Stomach (tissue), 4 donors: ENCODE measurements at regions not wholly inside any gene's neighbourhood (a gene's known extent, or its start where the extent isn't known, plus 50 kb on each side); places are given as distances from the start of the nearest gene placed in this dataset.

Experiments
- POLR2A ChIP-seq, 4 donors: fragments of 450-650 bp; IDR thresholded peaks; one replicate each; pipeline ENCODE4 v1.6.1; 2016; ENCODE audit warnings: antibody characterized with exemption in 4 of 4, control low read depth in 2 of 4, mild to moderate bottlenecking in 1 of 4, moderate library complexity in 1 of 4
- POLR2AphosphoS5 ChIP-seq, 3 donors: sonication (generic); formaldehyde crosslinking; IDR thresholded peaks; one replicate each; pipeline ENCODE4 v1.6.1; 2016; ENCODE audit warnings: antibody characterized with exemption in 3 of 3
- TF ChIP-seq, protein P1 (sequence below), 7 experiments: fragments of 450-650 bp in 4 of 7; fragments of 200-600 bp in 3 of 7; sonication (generic) in 3 of 7; IDR thresholded peaks; one replicate each; pipeline ENCODE4 v1.5.1; 2016 to 2019; ENCODE audit warnings: antibody characterized with exemption in 7 of 7, control low read depth in 2 of 7, mild to moderate bottlenecking in 1 of 7

GRCh38 chr3:137854533-137855261, 90.6 kb downstream of the SOX14 start:
- TF ChIP-seq, protein P1, sequence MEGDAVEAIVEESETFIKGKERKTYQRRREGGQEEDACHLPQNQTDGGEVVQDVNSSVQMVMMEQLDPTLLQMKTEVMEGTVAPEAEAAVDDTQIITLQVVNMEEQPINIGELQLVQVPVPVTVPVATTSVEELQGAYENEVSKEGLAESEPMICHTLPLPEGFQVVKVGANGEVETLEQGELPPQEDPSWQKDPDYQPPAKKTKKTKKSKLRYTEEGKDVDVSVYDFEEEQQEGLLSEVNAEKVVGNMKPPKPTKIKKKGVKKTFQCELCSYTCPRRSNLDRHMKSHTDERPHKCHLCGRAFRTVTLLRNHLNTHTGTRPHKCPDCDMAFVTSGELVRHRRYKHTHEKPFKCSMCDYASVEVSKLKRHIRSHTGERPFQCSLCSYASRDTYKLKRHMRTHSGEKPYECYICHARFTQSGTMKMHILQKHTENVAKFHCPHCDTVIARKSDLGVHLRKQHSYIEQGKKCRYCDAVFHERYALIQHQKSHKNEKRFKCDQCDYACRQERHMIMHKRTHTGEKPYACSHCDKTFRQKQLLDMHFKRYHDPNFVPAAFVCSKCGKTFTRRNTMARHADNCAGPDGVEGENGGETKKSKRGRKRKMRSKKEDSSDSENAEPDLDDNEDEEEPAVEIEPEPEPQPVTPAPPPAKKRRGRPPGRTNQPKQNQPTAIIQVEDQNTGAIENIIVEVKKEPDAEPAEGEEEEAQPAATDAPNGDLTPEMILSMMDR (IDR thresholded peaks at IDR 0.05) = no peak
- no peak for TF ChIP-seq POLR2AphosphoS5 (IDR thresholded peaks at IDR 0.05)
- TF ChIP-seq POLR2A (IDR thresholded peaks at IDR 0.05) = no peak
